ENCODE measurements at regions not wholly inside any gene's neighbourhood (a gene's known extent, or its start where the extent isn't known, plus 50 kb on each side); places are given as distances from the start of the nearest gene placed in this dataset.

- H3K9ac ChIP-seq (ENCODE audit: low read depth, low read length), result no peak overlapping the region
- no peak overlapping the region for H3K4me3 ChIP-seq (ENCODE audit: insufficient read depth, low read depth, low read length)
- no peak overlapping the region for H3K18ac ChIP-seq (ENCODE audit: low read depth, low read length)
- H4K8ac ChIP-seq (ENCODE audit: low read depth in 2 of 2, low read length in 2 of 2), result no peak overlapping the region
- H4K20me1 ChIP-seq (ENCODE audit: insufficient read depth, low read length), result no peaks in the 10 kb centered on the region
- no peak overlapping the region for H4K91ac ChIP-seq (ENCODE audit: insufficient read depth, low read depth, low read length)
- peaks cover 5% of the 10 kb centered on the region for H3K9me3 ChIP-seq (ENCODE audit: control insufficient read depth, insufficient read depth, low read length)
- WGBS, 2 experiments (ENCODE audit: extremely low coverage in 2 of 2, insufficient read length in 1 of 2), result no CpG with 5 or more reads among the region's 5 CpGs
- no peak overlapping the region for H4K5ac ChIP-seq (ENCODE audit: low read depth, low read length)
- no peaks in the 10 kb centered on the region for H3K4me1 ChIP-seq (ENCODE audit: control insufficient read depth, insufficient read depth, low read length)
- H3K4me2 ChIP-seq (ENCODE audit: low read depth, low read length), result no peak overlapping the region
- no peaks in the 10 kb centered on the region for H3K27me3 ChIP-seq (ENCODE audit: control insufficient read depth, insufficient read depth, low read length)
- no peaks in the 10 kb centered on the region for H3K79me1 ChIP-seq (ENCODE audit: low read depth in 1 of 2, low read length in 2 of 2)
- in situ Hi-C loops (cut with MboI; ENCODE audit: low sequenced_read_pairs), result no loop called here
- ChIA-PET CTCF (no interaction called here), POLR2A (ENCODE audit: unreplicated experiment) (no interaction called here)
- no peak for TF ChIP-seq POLR2A (IDR thresholded peaks at IDR 0.05; ENCODE audit: low read depth, low read length)
- no peak for TF ChIP-seq ELK1 (IDR thresholded peaks at IDR 0.05; ENCODE audit: borderline replicate concordance, low read depth, low read length)
- TF ChIP-seq NFE2L2 (IDR thresholded peaks at IDR 0.05; ENCODE audit: low read depth, low read length), result no peak
- TF ChIP-seq RCOR1 (IDR thresholded peaks at IDR 0.05; ENCODE audit: insufficient replicate concordance, low read length), result no peak
- no peak for TF ChIP-seq SMC3 (IDR thresholded peaks at IDR 0.05; ENCODE audit: low read depth, low read length)
- no peak for TF ChIP-seq FOS (IDR thresholded peaks at IDR 0.05; ENCODE audit: low read depth, low read length)
- TF ChIP-seq CEBPB (IDR thresholded peaks at IDR 0.05; ENCODE audit: low read depth, low read length), result no peak
- TF ChIP-seq USF2 (IDR thresholded peaks at IDR 0.05; ENCODE audit: low read depth, low read length), result no peak
- no peak for TF ChIP-seq MXI1 (IDR thresholded peaks at IDR 0.05; ENCODE audit: borderline replicate concordance, low read depth, low read length)
- TF ChIP-seq RAD21 (IDR thresholded peaks at IDR 0.05; ENCODE audit: low read length), result no peak
- TF ChIP-seq CTCF (conservative IDR thresholded peaks at IDR 0.05; ENCODE audit: low read depth, low read length), result no peak
- TF ChIP-seq BHLHE40 (IDR thresholded peaks at IDR 0.05; ENCODE audit: low read depth, low read length), result no peak
- no peak for TF ChIP-seq MAFK (IDR thresholded peaks at IDR 0.05; ENCODE audit: low read depth, low read length)
- TF ChIP-seq CHD1 (IDR thresholded peaks at IDR 0.05; ENCODE audit: low read depth, low read length), result no peak
- no peak overlapping the region for H3K14ac ChIP-seq (replicated peaks; ENCODE audit: low read depth, low read length)
- no peak overlapping the region for H3K56ac ChIP-seq (ENCODE audit: extremely low read depth, insufficient read depth, low read length)
- H2BK5ac ChIP-seq (ENCODE audit: low read depth, low read length, poor library complexity, severe bottlenecking), result no peak overlapping the region
- intact Hi-C loops (cut with micrococcal nuclease), result no loop called here
- H3K4ac ChIP-seq (ENCODE audit: low read depth, low read length), result no peak overlapping the region
- H3K27ac ChIP-seq (ENCODE audit: insufficient read depth, low read length), result no peak overlapping the region
- ATAC-seq (ENCODE audit: low read depth) (no peak), DNase-seq (no peak)
- dilution Hi-C loops (cut with HindIII; ENCODE audit: low sequenced_read_pairs, unreplicated experiment), result no loop called here
- H2AK9ac ChIP-seq (replicated peaks; ENCODE audit: low read depth, low read length, poor library complexity), result no peak overlapping the region
- no TSS peak for BruUV-seq (replicated peaks)
- no peaks in the 10 kb centered on the region for H3K36me3 ChIP-seq (ENCODE audit: control insufficient read depth, insufficient read depth, low read length)
- no peak overlapping the region for H2AK5ac ChIP-seq (ENCODE audit: low read depth, low read length)
- H3K23ac ChIP-seq (ENCODE audit: low read depth, low read length), result no peak overlapping the region
- no peak overlapping the region for H2AFZ ChIP-seq (replicated peaks; ENCODE audit: low read length, poor library complexity)
- H2BK15ac ChIP-seq (ENCODE audit: low read depth, low read length), result no peak overlapping the region
- H3K9me1 ChIP-seq (ENCODE audit: insufficient read depth, low read length), result no peaks in the 10 kb centered on the region
- H2BK20ac ChIP-seq (ENCODE audit: low read depth, low read length), result no peak overlapping the region
- no peak overlapping the region for H2BK120ac ChIP-seq (ENCODE audit: low read depth, low read length)
These were observed 528.7 kb upstream of the TRPC7 start for GRCh38 chr5:136894070-136894469.

All from IMR-90 (cell line).